ENCODE measurements at regions not wholly inside any gene's neighbourhood (a gene's known extent, or its start where the extent isn't known, plus 50 kb on each side); places are given as distances from the start of the nearest gene placed in this dataset.

DNA sequence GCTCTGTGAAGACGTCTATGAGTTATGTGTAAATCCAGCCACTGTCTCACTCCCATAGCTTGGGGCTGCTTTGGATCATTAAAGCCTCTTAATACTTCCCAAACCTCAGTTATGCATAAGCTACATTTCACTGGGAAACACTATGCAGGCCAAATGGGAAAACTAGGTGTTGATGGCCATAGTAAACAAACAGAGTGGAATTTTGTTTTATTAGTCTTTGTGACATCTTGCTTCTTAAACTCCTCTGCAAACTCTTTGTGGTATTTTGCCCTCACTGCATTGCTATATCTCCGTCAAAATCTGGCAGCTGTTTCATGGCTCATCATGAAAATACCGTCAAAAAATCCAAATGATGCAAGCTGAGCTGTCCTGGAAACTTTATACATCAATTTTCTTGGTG lies 167.2 kb upstream of the HMHB1 start:
- no peak overlapping the region for H2BK15ac ChIP-seq (ENCODE audit: low read length)
- no peak overlapping the region for H3K9ac ChIP-seq (replicated peaks in 1 of 4; ENCODE audit: extremely low read depth in 1 of 4, low read depth in 3 of 4, low read length in 3 of 4)
- no peak overlapping the region for H2BK12ac ChIP-seq (ENCODE audit: low read depth, low read length)
- no peak overlapping the region for H3K14ac ChIP-seq (ENCODE audit: insufficient read length)
- no peak overlapping the region for H3K4me2 ChIP-seq (ENCODE audit: insufficient read depth in 1 of 2, low read depth in 2 of 2, low read length in 2 of 2)
- no peak overlapping the region for H3K23ac ChIP-seq (ENCODE audit: insufficient read length)
- no peak overlapping the region for H3K27ac ChIP-seq (ENCODE audit: low read depth, low read length)
- H2AFZ ChIP-seq (ENCODE audit: low read length) = no peak overlapping the region
- DNase-seq (ENCODE audit: low read depth in 1 of 2, low spot score in 2 of 2) = no peak
- H2BK20ac ChIP-seq (ENCODE audit: low read length) = no peak overlapping the region
- no peak for FAIRE-seq
- H3K4ac ChIP-seq (replicated peaks; ENCODE audit: insufficient read length, low read depth, low read length) = no peak overlapping the region
- ChIA-PET POLR2A (ENCODE audit: partially characterized antibody) (no interaction called here), CTCF (ENCODE audit: partially characterized antibody) (interaction anchor here (1.8 kb wide), 1 partner anchor 180 kb away, joined by 4 read pairs; no protein-coding TSS in a partner anchor)
- H3K4me1 ChIP-seq (replicated peaks in 1 of 4; ENCODE audit: control insufficient read depth in 3 of 4, insufficient read depth in 4 of 4, low read length in 3 of 4) = peaks cover 0 to 7% (median 1%) of the 10 kb centered on the region in 4 experiments; a peak in 2 of 7 replicates
- H3K56ac ChIP-seq (replicated peaks; ENCODE audit: insufficient read length, low read depth, low read length) = no peak overlapping the region
- no peak overlapping the region for H3K4me3 ChIP-seq (ENCODE audit: extremely low read depth in 1 of 4, insufficient read depth in 2 of 4, low read depth in 3 of 4, low read length in 4 of 4)
- H4K91ac ChIP-seq (replicated peaks; ENCODE audit: insufficient read length, low read length) = no peak overlapping the region
- no peaks in the 10 kb centered on the region for H3K23me2 ChIP-seq (ENCODE audit: low read depth, low read length)
- H3K18ac ChIP-seq (ENCODE audit: extremely low read depth, low read length) = no peak overlapping the region
- no peak overlapping the region for H4K8ac ChIP-seq (ENCODE audit: extremely low read depth, insufficient read depth, low read length)
- 86% methylated on average over 3 of the region's 3 CpGs; no CpG with 5 or more reads in 1 of the 2 experiments for WGBS, 2 experiments (ENCODE audit: extremely low coverage in 1 of 2, insufficient coverage in 1 of 2, insufficient read length in 1 of 2, insufficient replicate concordance in 2 of 2, low coverage in 1 of 2, low lambda C conversion rate in 2 of 2, missing lambda C conversion rate in 1 of 2)
- no peaks in the 10 kb centered on the region for H3K79me1 ChIP-seq (ENCODE audit: low read depth, low read length)
- H2BK5ac ChIP-seq (ENCODE audit: low read depth, low read length) = no peak overlapping the region
- H3K79me2 ChIP-seq (ENCODE audit: control insufficient read depth in 1 of 2, insufficient read depth in 2 of 2, low read length in 2 of 2) = no peaks in the 10 kb centered on the region
- H3K9me3 ChIP-seq (ENCODE audit: insufficient read depth in 2 of 2, low read depth in 1 of 2, low read length in 1 of 2) = no peaks in the 10 kb centered on the region
- no peaks in the 10 kb centered on the region for H3K27me3 ChIP-seq (replicated peaks in 1 of 4; ENCODE audit: control insufficient read depth in 3 of 4, extremely low read depth in 1 of 4, insufficient read depth in 3 of 4, low read length in 3 of 4)
- H3K36me3 ChIP-seq (ENCODE audit: control insufficient read depth in 2 of 4, insufficient read depth in 4 of 4, low read length in 3 of 4) = no peaks in the 10 kb centered on the region
- no peak overlapping the region for H4K5ac ChIP-seq (ENCODE audit: insufficient read length, low read depth, low read length)
- no peaks in the 10 kb centered on the region for H4K20me1 ChIP-seq (replicated peaks in 1 of 2; ENCODE audit: control insufficient read depth in 1 of 2, insufficient read depth in 2 of 2, low read length in 2 of 2)
- no peak overlapping the region for H2AK5ac ChIP-seq (ENCODE audit: low read depth, low read length)
- H2BK120ac ChIP-seq (replicated peaks; ENCODE audit: low read depth, low read length) = no peak overlapping the region
- TF ChIP-seq RNF2 (IDR thresholded peaks at IDR 0.05; ENCODE audit: borderline replicate concordance, low read depth, low read length, missing control alignments, poor library complexity, severe bottlenecking) (no peak), POLR2A (IDR thresholded peaks at IDR 0.05; ENCODE audit: control extremely low read depth in 1 of 2, low read depth in 2 of 2, low read length in 2 of 2) (no peak), BCL11A (IDR thresholded peaks at IDR 0.05; ENCODE audit: low read depth in 2 of 2, low read length in 2 of 2) (no peak)
